A673 (cell line): ENCODE measurements at regions not wholly inside any gene's neighbourhood (a gene's known extent, or its start where the extent isn't known, plus 50 kb on each side); places are given as distances from the start of the nearest gene placed in this dataset.

Source experiments
- BruUV-seq: library from RNA; stranded (reverse); fragments of 400-500 nt; replicated peaks from 2 replicates; lab custom pipeline; 2021; lab: Mats Ljungman, UMichigan
- CTCF ChIA-PET: fragments of 300-600 bp; sonication (Branson Sonifier 250); formaldehyde crosslinking; loops from one replicate; lab custom pipeline; 2022; ENCODE audit warnings: antibody characterized with exemption; lab: Charles Lee
- POLR2A ChIA-PET: fragments of 300-600 bp; sonication (Branson Sonifier 250); formaldehyde crosslinking; loops from one replicate; lab custom pipeline; 2022; ENCODE audit warnings: antibody characterized with exemption; ENCODE audit not compliant: low non-redundant PET; lab: Charles Lee
- DNase-seq: peaks from one replicate; pipeline ENCODE4 v3.0.0-alpha.2; 2015; ENCODE audit warnings: low spot score
- H3K27ac ChIP-seq: fragments of 200-600 bp; sonication (generic); 2 replicates; pipeline ENCODE4 v1.5.1; 2016; ENCODE audit warnings: mixed run types, low read depth, mild to moderate bottlenecking, mixed read lengths, antibody characterized with exemption, low read length; ENCODE audit not compliant: poor library complexity, severe bottlenecking
- H3K27me3 ChIP-seq: fragments of 200-600 bp; sonication (generic); replicated peaks from 2 replicates; pipeline ENCODE4 v1.6.1; 2017; ENCODE audit warnings: mixed run types, low read depth, mild to moderate bottlenecking, mixed read lengths, antibody characterized with exemption, low read length; ENCODE audit not compliant: insufficient read depth, poor library complexity
- H3K36me3 ChIP-seq: fragments of 200-600 bp; sonication (generic); 2 replicates; pipeline ENCODE4 v1.6.1; 2016; ENCODE audit warnings: mixed run types, mild to moderate bottlenecking, mixed read lengths, antibody characterized with exemption, low read length; ENCODE audit not compliant: insufficient read depth, poor library complexity, severe bottlenecking
- H3K4me1 ChIP-seq: fragments of 200-600 bp; sonication (generic); 2 replicates; pipeline ENCODE4 v1.6.1; 2017; ENCODE audit warnings: mixed run types, mild to moderate bottlenecking, mixed read lengths, antibody characterized with exemption, low read length; ENCODE audit not compliant: insufficient read depth, poor library complexity, severe bottlenecking
- H3K4me3 ChIP-seq: fragments of 200-600 bp; sonication (generic); 2 replicates; pipeline ENCODE4 v1.5.1; 2016; ENCODE audit warnings: low read depth, mixed run types, mild to moderate bottlenecking, mixed read lengths, low read length; ENCODE audit not compliant: poor library complexity, severe bottlenecking
- H3K9me3 ChIP-seq: fragments of 200-600 bp; sonication (generic); 2 replicates; pipeline ENCODE4 v1.6.1; 2016; ENCODE audit warnings: mixed run types, low read depth, mild to moderate bottlenecking, mixed read lengths, antibody characterized with exemption, low read length; ENCODE audit not compliant: poor library complexity, severe bottlenecking
- EZH2 ChIP-seq: fragments of 200-600 bp; sonication (generic); IDR thresholded peaks from 2 replicates; pipeline ENCODE4 v1.6.1; 2017; ENCODE audit warnings: borderline replicate concordance, low read depth, mild to moderate bottlenecking, mixed read lengths, antibody characterized with exemption, low read length; ENCODE audit not compliant: poor library complexity, severe bottlenecking
- intact Hi-C: fragments of 100-400 bp; cut with micrococcal nuclease; formaldehyde crosslinking; loops from one replicate; pipeline ENCODE4 v1.10.0; 2022; ENCODE audit not compliant: unreplicated experiment
- TF ChIP-seq, protein P1 (sequence below): fragments of 300-800, 200-600 bp; sonication (generic); conservative IDR thresholded peaks from 2 replicates; pipeline ENCODE4 v1.5.1; 2017; ENCODE audit warnings: low read depth, mild to moderate bottlenecking, antibody characterized with exemption, low read length, moderate library complexity, mixed read lengths

DNA sequence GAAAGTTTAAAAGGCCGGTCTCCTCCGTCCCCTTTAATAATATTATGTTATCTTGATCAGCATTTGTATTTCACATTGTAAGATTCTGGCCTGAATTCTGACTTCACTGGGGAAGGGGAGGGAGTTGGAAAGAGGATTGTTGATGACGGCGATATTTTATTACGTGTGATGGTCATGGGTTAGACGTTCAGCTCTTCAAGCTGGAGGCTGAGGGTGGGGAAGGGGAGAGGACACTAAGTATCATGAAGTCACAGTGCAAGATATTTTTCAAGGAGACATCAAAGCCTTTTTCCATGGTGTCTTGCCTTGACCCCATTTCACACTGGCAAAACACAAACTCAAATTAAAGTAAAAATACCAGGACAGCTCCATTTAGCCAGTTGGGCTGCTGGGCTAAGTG, 126.7 kb downstream of the WDR11 start:
- TF ChIP-seq EZH2: no peak
- TF ChIP-seq, protein P1, sequence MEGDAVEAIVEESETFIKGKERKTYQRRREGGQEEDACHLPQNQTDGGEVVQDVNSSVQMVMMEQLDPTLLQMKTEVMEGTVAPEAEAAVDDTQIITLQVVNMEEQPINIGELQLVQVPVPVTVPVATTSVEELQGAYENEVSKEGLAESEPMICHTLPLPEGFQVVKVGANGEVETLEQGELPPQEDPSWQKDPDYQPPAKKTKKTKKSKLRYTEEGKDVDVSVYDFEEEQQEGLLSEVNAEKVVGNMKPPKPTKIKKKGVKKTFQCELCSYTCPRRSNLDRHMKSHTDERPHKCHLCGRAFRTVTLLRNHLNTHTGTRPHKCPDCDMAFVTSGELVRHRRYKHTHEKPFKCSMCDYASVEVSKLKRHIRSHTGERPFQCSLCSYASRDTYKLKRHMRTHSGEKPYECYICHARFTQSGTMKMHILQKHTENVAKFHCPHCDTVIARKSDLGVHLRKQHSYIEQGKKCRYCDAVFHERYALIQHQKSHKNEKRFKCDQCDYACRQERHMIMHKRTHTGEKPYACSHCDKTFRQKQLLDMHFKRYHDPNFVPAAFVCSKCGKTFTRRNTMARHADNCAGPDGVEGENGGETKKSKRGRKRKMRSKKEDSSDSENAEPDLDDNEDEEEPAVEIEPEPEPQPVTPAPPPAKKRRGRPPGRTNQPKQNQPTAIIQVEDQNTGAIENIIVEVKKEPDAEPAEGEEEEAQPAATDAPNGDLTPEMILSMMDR: no peak
- Histone ChIP-seq H3K36me3 (no peaks in the 10 kb centered on the region), H3K9me3 (peaks cover 6% of the 10 kb centered on the region), H3K27me3 (peaks cover 19% of the 10 kb centered on the region), H3K27ac (no peak overlapping the region), H3K4me3 (no peak overlapping the region), H3K4me1 (peaks cover 15% of the 10 kb centered on the region)
- ChIA-PET CTCF (no interaction called here), POLR2A (no interaction called here)
- no TSS peak for BruUV-seq
- no peak for DNase-seq
- intact Hi-C loops: no loop called here

DNA sequence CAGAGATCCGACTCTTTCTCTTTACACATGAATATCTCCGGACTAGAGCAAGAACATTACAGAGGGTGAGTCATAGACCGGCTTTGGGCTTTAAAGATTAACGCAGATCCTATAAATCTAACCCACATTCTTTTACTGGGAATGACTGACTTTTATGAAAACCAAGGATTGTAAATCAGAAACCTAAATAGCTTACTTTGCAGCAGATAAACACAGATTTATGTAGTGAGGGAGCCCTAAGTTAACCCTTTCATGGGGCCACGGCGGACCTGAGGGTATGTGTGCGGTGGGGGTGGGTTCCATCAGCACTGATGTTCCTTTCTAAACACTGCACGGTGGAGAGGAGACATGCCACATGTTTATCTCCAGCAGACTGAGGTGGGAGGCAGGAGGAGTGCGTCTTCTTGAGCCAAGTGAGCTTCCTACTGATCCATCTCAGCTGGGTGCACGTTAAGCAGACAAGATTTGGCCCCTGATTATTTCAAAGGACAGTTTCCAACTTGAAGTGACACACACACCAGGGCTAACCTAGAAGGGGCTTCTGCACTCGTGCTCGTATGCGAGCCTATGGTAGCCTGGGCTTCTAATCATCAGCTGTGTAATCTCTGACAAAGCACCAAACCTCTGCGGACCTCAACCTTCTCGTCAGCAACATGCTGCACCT, 127.6 kb downstream of the WDR11 start:
- TF ChIP-seq, protein P1: no peak
- no peak for TF ChIP-seq EZH2
- peaks cover 5% of the 10 kb centered on the region for H3K9me3 ChIP-seq
- ChIA-PET POLR2A (no interaction called here), CTCF (no interaction called here)
- peak; percentile 47 for DNase-seq
- no peak overlapping the region for H3K27ac ChIP-seq
- peaks cover 15% of the 10 kb centered on the region for H3K4me1 ChIP-seq
- H3K36me3 ChIP-seq: no peaks in the 10 kb centered on the region
- peaks cover 19% of the 10 kb centered on the region for H3K27me3 ChIP-seq
- peak overlapping the region; percentile 27 for H3K4me3 ChIP-seq
- intact Hi-C loops: no loop called here
- BruUV-seq: no TSS peak

DNA sequence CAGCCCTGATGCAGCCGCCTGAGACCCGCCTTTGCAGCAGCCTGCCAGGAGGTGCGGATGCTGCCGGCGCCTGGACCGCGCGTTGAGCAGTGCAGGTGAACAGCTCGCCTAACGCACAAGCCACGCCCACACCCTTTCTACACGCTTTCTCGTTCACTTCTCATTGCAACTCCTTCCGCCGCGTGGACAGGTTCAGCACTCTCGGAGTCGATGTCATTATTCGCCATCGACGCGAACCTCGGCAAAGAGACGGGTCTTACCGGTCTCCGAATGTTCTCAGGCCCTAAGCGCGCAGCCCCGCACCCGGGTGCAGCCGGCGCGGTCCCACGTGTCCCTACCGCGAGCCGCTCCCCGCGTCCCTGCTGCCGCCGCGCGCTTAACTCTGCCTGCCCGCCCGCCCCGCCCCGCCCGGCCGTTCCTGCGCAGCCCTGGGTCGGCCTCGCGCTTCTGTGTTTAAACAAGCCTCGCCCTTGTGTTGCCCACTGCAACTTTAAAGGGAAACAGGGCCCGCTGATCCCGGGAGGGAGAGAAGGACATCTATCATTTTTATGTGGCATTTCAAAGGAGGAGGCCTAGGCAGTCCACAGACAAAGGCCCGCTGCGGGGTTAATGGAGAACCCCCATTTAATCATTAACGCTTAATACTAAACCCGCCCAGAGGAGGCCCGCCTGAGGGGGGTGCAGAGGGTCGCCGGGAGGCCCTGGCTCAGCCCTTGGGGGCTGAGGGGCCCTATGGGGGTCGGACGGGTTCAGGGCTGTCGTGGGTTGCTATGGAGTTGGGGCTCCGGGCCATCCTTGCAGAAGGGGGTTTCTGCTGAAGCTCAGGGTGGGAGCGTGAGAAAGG, 128.5 kb downstream of the WDR11 start:
- H3K4me1 ChIP-seq: peaks cover 15% of the 10 kb centered on the region
- H3K27ac ChIP-seq: no peak overlapping the region
- H3K36me3 ChIP-seq: no peaks in the 10 kb centered on the region
- DNase-seq: peak; percentile 41
- ChIA-PET CTCF (no interaction called here), POLR2A (no interaction called here)
- no peaks in the 10 kb centered on the region for H3K9me3 ChIP-seq
- intact Hi-C loops: no loop called here
- H3K27me3 ChIP-seq: peaks cover 19% of the 10 kb centered on the region
- peak overlapping the region; percentile 27 for H3K4me3 ChIP-seq
- TF ChIP-seq EZH2: no peak
- BruUV-seq: no TSS peak
